Loucy (cell line): ENCODE measurements at regions not wholly inside any gene's neighbourhood (a gene's known extent, or its start where the extent isn't known, plus 50 kb on each side); places are given as distances from the start of the nearest gene placed in this dataset.

Experiments
- CTCF ChIP-seq: fragments of 200-600 bp; sonication (generic); conservative IDR thresholded peaks from 2 replicates; pipeline ENCODE4 v1.5.1; 2014; ENCODE audit warnings: mild to moderate bottlenecking, antibody characterized with exemption, low read length
- EZH2phosphoT487 ChIP-seq: fragments of 200-600 bp; IDR thresholded peaks from 2 replicates; pipeline ENCODE4 v1.6.1; 2018; ENCODE audit warnings: antibody characterized with exemption, mild to moderate bottlenecking, moderate library complexity, borderline replicate concordance

GRCh38 chr4:26080870-26081628 lies 167.0 kb downstream of the SMIM20 start:
- TF ChIP-seq CTCF, result no peak
- TF ChIP-seq EZH2phosphoT487, result no peak
